Activated CD4-positive, CD25-positive, alpha-beta regulatory T cell treated with anti-CD3 and anti-CD28 coated beads, Interleukin-2, amount 50 U/mL, for 16 hours (primary cell): ENCODE measurements at regions not wholly inside any gene's neighbourhood (a gene's known extent, or its start where the extent isn't known, plus 50 kb on each side); places are given as distances from the start of the nearest gene placed in this dataset.

Experiments used
- DNase-seq: peaks from one replicate; pipeline ENCODE4 v3.0.0-alpha.2; 2020; ENCODE audit warnings: low read depth, low spot score

GRCh38 chrX:9315086-9315485, 149.8 kb upstream of the TBL1X start:
- no peak for DNase-seq

GRCh38 chrX:9316096-9316495, 148.8 kb upstream of the TBL1X start:
- no peak for DNase-seq

GRCh38 chrX:9317176-9317575, 147.7 kb upstream of the TBL1X start:
- DNase-seq, result no peak

- no peak for DNase-seq
Observed at GRCh38 chrX:9318213-9318612, 146.6 kb upstream of the TBL1X start.

GRCh38 chrX:9318766-9319165, 146.1 kb upstream of the TBL1X start:
- no peak for DNase-seq

- no peak for DNase-seq
Observed at GRCh38 chrX:9320940-9321339, 143.9 kb upstream of the TBL1X start.

- no peak for DNase-seq
Observed at GRCh38 chrX:9324676-9325075, 140.2 kb upstream of the TBL1X start.

- no peak for DNase-seq
Observed at GRCh38 chrX:9326369-9326768, 138.5 kb upstream of the TBL1X start.

- DNase-seq, result no peak
Observed at GRCh38 chrX:9327086-9327746, 137.6 kb upstream of the TBL1X start.

GRCh38 chrX:9327747-9328145, 137.1 kb upstream of the TBL1X start:
- DNase-seq, result no peak

- DNase-seq, result no peak
Observed at GRCh38 chrX:9329056-9329455, 135.8 kb upstream of the TBL1X start.

- DNase-seq, result no peak
Observed at GRCh38 chrX:9330249-9330982, 134.4 kb upstream of the TBL1X start.

- DNase-seq, result no peak
Observed at GRCh38 chrX:9333873-9334560, 130.8 kb upstream of the TBL1X start.

GRCh38 chrX:9335251-9335650, 129.6 kb upstream of the TBL1X start:
- no peak for DNase-seq

- DNase-seq, result no peak
Observed at GRCh38 chrX:9336456-9336855, 128.4 kb upstream of the TBL1X start.

- DNase-seq, result no peak
Observed at GRCh38 chrX:9337046-9337445, 127.8 kb upstream of the TBL1X start.

GRCh38 chrX:9338986-9339385, 125.9 kb upstream of the TBL1X start:
- no peak for DNase-seq

- DNase-seq, result no peak
Observed at GRCh38 chrX:9339603-9340491, 125.0 kb upstream of the TBL1X start.

- no peak for DNase-seq
Observed at GRCh38 chrX:9340598-9341290, 124.1 kb upstream of the TBL1X start.

- no peak for DNase-seq
Observed at GRCh38 chrX:9341291-9342201, 123.3 kb upstream of the TBL1X start.
